Endothelial cell of umbilical vein (primary cell): ENCODE measurements at regions not wholly inside any gene's neighbourhood (a gene's known extent, or its start where the extent isn't known, plus 50 kb on each side); places are given as distances from the start of the nearest gene placed in this dataset.

Experiments used
- CTCF ChIP-seq, 2 donors: IDR thresholded peaks; 1 replicate in 1 of 2; 2 replicates in 1 of 2; pipeline ENCODE4 v1.5.1; 2011; ENCODE audit warnings: low read length in 2 of 2, mild to moderate bottlenecking in 2 of 2, moderate library complexity in 2 of 2, control low read depth in 1 of 2, inconsistent platforms in 1 of 2, low read depth in 1 of 2; ENCODE audit not compliant: insufficient read depth in 1 of 2; ENCODE audit errors: extremely low read depth in 1 of 2
- EZH2 ChIP-seq: IDR thresholded peaks from 2 replicates; pipeline ENCODE4 v1.6.1; 2012; ENCODE audit warnings: borderline replicate concordance, low read depth, mild to moderate bottlenecking, moderate library complexity, low read length, inconsistent platforms; ENCODE audit not compliant: severe bottlenecking
- FOS ChIP-seq: IDR thresholded peaks from 2 replicates; pipeline ENCODE4 v1.6.1; 2011; ENCODE audit warnings: mild to moderate bottlenecking, low read length, moderate library complexity, borderline replicate concordance; ENCODE audit not compliant: insufficient read depth
- GATA2 ChIP-seq: IDR thresholded peaks from 2 replicates; pipeline ENCODE4 v1.7.0; 2011; ENCODE audit warnings: low read depth, mild to moderate bottlenecking, moderate library complexity, mixed read lengths, low read length; ENCODE audit not compliant: insufficient read length, insufficient read depth
- JUN ChIP-seq: IDR thresholded peaks from 2 replicates; pipeline ENCODE4 v1.6.1; 2011; ENCODE audit warnings: borderline replicate concordance, low read depth; ENCODE audit not compliant: insufficient read length, insufficient read depth
- MAX ChIP-seq: IDR thresholded peaks from 2 replicates; pipeline ENCODE4 v1.6.1; 2011; ENCODE audit not compliant: insufficient read depth, insufficient read length
- POLR2A ChIP-seq: IDR thresholded peaks from 2 replicates; pipeline ENCODE4 v1.6.1; 2012; ENCODE audit warnings: low read depth, mild to moderate bottlenecking, control low read depth, low read length
- POLR2AphosphoS5 ChIP-seq: IDR thresholded peaks from 2 replicates; pipeline ENCODE4 v1.6.1; 2012; ENCODE audit warnings: low read depth, mild to moderate bottlenecking, control low read depth, low read length, moderate library complexity; ENCODE audit not compliant: insufficient read depth

DNA sequence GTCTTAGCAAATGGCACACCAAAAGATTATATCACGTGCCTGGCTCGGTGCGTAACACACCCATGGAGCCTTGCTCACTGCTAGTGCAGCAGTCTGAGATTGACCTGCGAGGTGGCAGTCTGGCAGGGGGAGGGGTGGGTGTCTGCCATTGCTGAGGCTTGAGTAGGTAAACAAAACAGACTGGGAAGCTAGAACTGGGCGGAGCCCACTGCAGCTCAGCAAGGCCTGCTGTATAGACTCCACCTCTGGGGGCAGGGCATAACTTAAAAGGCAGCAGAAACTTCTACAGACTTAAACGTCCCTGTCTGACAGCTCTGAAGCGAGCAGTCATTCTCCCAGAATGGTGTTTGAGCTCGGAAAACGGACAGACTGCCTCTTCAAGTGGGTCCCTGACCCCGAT is 55.9 kb upstream of the FSHR start:
- TF ChIP-seq CTCF (IDR thresholded peaks at IDR 0.05; ENCODE audit: extremely low read depth in 1 of 2, insufficient read depth in 1 of 2, low read depth in 1 of 2, low read length in 2 of 2) (no peak), EZH2 (no peak), POLR2AphosphoS5 (no peak), POLR2A (no peak), MAX (no peak), JUN (no peak), FOS (no peak), GATA2 (no peak)
